Trophoblast cell (in vitro differentiated cells and primary cell): ENCODE measurements at regions not wholly inside any gene's neighbourhood (a gene's known extent, or its start where the extent isn't known, plus 50 kb on each side); places are given as distances from the start of the nearest gene placed in this dataset.

ENCODE experiments used
- DNase-seq, 2 donors: peaks; one replicate each; pipeline ENCODE4 v3.0.0-alpha.2; 2016
- H2AFZ ChIP-seq: 2 replicates; pipeline ENCODE4 v1.6.1; 2013; ENCODE audit warnings: low read length, moderate library complexity, mild to moderate bottlenecking; ENCODE audit not compliant: insufficient read depth, poor library complexity
- H2AK5ac ChIP-seq: 2 replicates; pipeline ENCODE4 v1.6.1; 2013; ENCODE audit warnings: mild to moderate bottlenecking, low read length
- H2BK120ac ChIP-seq: 2 replicates; pipeline ENCODE4 v1.6.1; 2013; ENCODE audit warnings: low read length, mild to moderate bottlenecking, moderate library complexity; ENCODE audit not compliant: insufficient read depth, poor library complexity
- H2BK12ac ChIP-seq: 2 replicates; pipeline ENCODE4 v1.6.1; 2013; ENCODE audit warnings: mild to moderate bottlenecking, low read length, moderate library complexity
- H2BK5ac ChIP-seq: 2 replicates; pipeline ENCODE4 v1.6.1; 2013; ENCODE audit warnings: low read length, low read depth, moderate library complexity, mild to moderate bottlenecking; ENCODE audit not compliant: poor library complexity
- H3K14ac ChIP-seq: 2 replicates; pipeline ENCODE4 v1.6.1; 2013; ENCODE audit warnings: mild to moderate bottlenecking, low read length
- H3K18ac ChIP-seq: 2 replicates; pipeline ENCODE4 v1.6.1; 2013; ENCODE audit warnings: mild to moderate bottlenecking, low read length
- H3K23ac ChIP-seq: 2 replicates; pipeline ENCODE4 v1.6.1; 2013; ENCODE audit warnings: low read length
- H3K27ac ChIP-seq: 2 replicates; pipeline ENCODE4 v1.5.1; 2013; ENCODE audit warnings: low read depth, mild to moderate bottlenecking, inconsistent platforms, low read length, moderate library complexity
- H3K27me3 ChIP-seq: 2 replicates; pipeline ENCODE4 v1.6.1; 2013; ENCODE audit warnings: inconsistent platforms, mild to moderate bottlenecking, low read length, moderate library complexity; ENCODE audit not compliant: insufficient read depth
- H3K36me3 ChIP-seq, 2 experiments: 1 replicate in 1 of 2; 2 replicates in 1 of 2; pipeline ENCODE4 v1.6.1; 2013; ENCODE audit warnings: low read length in 2 of 2, mild to moderate bottlenecking in 2 of 2, moderate library complexity in 1 of 2; ENCODE audit not compliant: insufficient read depth in 2 of 2, control insufficient read depth in 1 of 2
- H3K4ac ChIP-seq: 2 replicates; pipeline ENCODE4 v1.6.1; 2013; ENCODE audit warnings: low read depth, mild to moderate bottlenecking, low read length, moderate library complexity
- H3K4me1 ChIP-seq, 2 experiments: 1 replicate in 1 of 2; 2 replicates in 1 of 2; pipeline ENCODE4 v1.6.1; 2013; ENCODE audit warnings: low read length in 2 of 2, mild to moderate bottlenecking in 2 of 2, moderate library complexity in 1 of 2; ENCODE audit not compliant: insufficient read depth in 2 of 2, control insufficient read depth in 1 of 2
- H3K4me2 ChIP-seq: 2 replicates; pipeline ENCODE4 v1.6.1; 2013; ENCODE audit warnings: inconsistent platforms, mild to moderate bottlenecking, low read length, moderate library complexity
- H3K4me3 ChIP-seq: 2 replicates; pipeline ENCODE4 v1.5.1; 2013; ENCODE audit warnings: mild to moderate bottlenecking, low read depth, low read length, inconsistent platforms
- H3K79me1 ChIP-seq: one replicate; pipeline ENCODE4 v1.6.1; 2013; ENCODE audit warnings: low read length
- H3K79me2 ChIP-seq: 2 replicates; pipeline ENCODE4 v1.6.1; 2013; ENCODE audit warnings: low read length, mild to moderate bottlenecking; ENCODE audit not compliant: control insufficient read depth, insufficient read depth, poor library complexity
- H3K9ac ChIP-seq: 2 replicates; pipeline ENCODE4 v1.6.1; 2013; ENCODE audit warnings: mild to moderate bottlenecking, low read length
- H3K9me3 ChIP-seq: 2 replicates; pipeline ENCODE4 v1.6.1; 2013; ENCODE audit warnings: low read depth, mild to moderate bottlenecking, control low read depth, inconsistent platforms, low read length; ENCODE audit not compliant: insufficient read depth
- H4K12ac ChIP-seq: 2 replicates; pipeline ENCODE4 v1.6.1; 2013; ENCODE audit warnings: low read depth, mild to moderate bottlenecking, low read length, moderate library complexity
- H4K8ac ChIP-seq: 2 replicates; pipeline ENCODE4 v1.6.1; 2013; ENCODE audit warnings: low read depth, mild to moderate bottlenecking, low read length, moderate library complexity
- H4K91ac ChIP-seq: one replicate; pipeline ENCODE4 v1.6.1; 2013; ENCODE audit warnings: low read depth, mild to moderate bottlenecking, low read length, moderate library complexity
- WGBS: extraction: QIAGEN DNeasy Blood & Tissue Kit; methylation state at CpG from one replicate; pipeline ENCODE4 v1.1.7; 2013; ENCODE audit warnings: missing lambda C conversion rate; ENCODE audit not compliant: insufficient read length, insufficient coverage; ENCODE audit errors: extremely low coverage; 5-methylcytosine and 5-hydroxymethylcytosine counted together

DNA sequence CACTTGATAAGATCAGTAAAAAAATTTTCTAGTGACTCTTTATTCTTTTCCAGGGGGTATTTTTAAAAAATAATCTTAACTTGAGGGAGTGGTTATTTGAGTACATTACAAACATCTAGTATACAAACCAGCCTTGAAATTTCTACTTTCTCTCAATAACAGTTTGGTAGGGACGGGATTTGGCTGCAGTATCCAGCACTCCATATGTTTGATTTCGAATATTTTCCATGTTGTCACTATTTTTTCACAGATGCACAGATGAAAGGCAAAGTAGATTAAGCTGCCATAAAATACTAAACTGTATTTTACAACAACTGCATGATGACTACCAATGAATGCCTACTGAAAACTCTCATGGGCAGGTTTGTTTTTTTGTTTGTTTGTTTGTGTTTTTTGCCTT lies 225.0 kb downstream of the COX7B2 start:
- no peak for DNase-seq
- Histone ChIP-seq H3K4me1 (no peaks in the 10 kb centered on the region), H4K8ac (no peak overlapping the region), H3K9me3 (no peaks in the 10 kb centered on the region), H2BK120ac (no peak overlapping the region), H2BK12ac (no peak overlapping the region), H2AK5ac (no peak overlapping the region), H3K14ac (no peak overlapping the region), H3K27me3 (no peaks in the 10 kb centered on the region), H3K4me3 (no peak overlapping the region), H3K4ac (no peak overlapping the region), H3K27ac (no peak overlapping the region), H2BK5ac (no peak overlapping the region), H4K12ac (no peak overlapping the region), H3K79me1 (no peaks in the 10 kb centered on the region), H2AFZ (no peak overlapping the region), H3K18ac (no peak overlapping the region), H3K23ac (no peak overlapping the region), H3K79me2 (no peaks in the 10 kb centered on the region), H4K91ac (no peak overlapping the region), H3K36me3 (no peaks in the 10 kb centered on the region), H3K4me2 (no peak overlapping the region), H3K9ac (no peak overlapping the region)
- WGBS: no CpG with 5 or more reads among the region's 2 CpGs

DNA sequence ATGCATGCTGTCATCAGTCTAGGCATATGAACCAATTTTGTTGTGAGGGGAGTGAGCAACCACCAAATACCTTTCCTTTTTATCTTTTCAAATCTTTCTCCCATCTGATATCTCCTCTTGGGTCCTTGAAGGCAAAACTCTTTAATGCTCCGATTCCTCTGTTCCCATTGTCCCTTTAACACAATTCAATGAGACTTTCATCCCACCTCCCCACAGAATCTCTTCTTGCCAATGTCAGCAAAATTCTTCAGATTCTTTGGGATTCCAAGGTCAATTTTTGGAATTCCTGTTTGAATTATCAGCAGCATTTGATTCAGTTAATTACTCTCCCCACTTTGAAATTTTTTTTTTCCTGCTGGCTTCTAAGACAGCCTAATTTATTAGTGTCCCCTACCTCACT lies 232.7 kb downstream of the COX7B2 start:
- DNase-seq: no peak
- Histone ChIP-seq H3K23ac (no peak overlapping the region), H4K8ac (no peak overlapping the region), H3K79me1 (no peaks in the 10 kb centered on the region), H4K91ac (no peak overlapping the region), H4K12ac (no peak overlapping the region), H3K79me2 (no peaks in the 10 kb centered on the region), H3K14ac (no peak overlapping the region), H2BK5ac (no peak overlapping the region), H3K9ac (no peak overlapping the region), H3K9me3 (no peaks in the 10 kb centered on the region), H2BK12ac (no peak overlapping the region), H3K4ac (no peak overlapping the region), H3K27me3 (no peaks in the 10 kb centered on the region), H3K27ac (no peak overlapping the region), H3K18ac (no peak overlapping the region), H3K4me1 (no peaks in the 10 kb centered on the region), H3K4me3 (no peak overlapping the region), H3K36me3 (no peaks in the 10 kb centered on the region), H3K4me2 (no peak overlapping the region), H2AK5ac (no peak overlapping the region), H2BK120ac (no peak overlapping the region), H2AFZ (no peak overlapping the region)
- no CpG with 5 or more reads among the region's 1 CpG for WGBS

DNA sequence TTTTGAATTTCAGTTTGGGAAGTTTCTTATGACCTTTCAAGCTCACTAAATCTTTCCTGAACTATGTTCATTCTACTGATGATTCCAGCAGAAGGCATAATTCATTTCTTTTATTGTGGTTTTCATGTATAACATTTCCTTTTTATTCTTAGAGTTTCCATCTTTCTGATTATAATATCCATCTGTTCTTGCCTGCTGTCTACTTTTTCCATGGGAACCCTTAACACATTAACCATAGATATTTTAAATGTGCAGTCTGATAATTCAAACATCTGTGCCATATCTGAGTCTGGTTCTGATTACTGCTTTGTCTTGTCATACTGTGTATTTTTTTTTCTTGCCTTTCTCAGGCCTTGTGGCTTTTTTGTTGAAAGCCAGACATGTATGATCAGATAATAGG lies 234.7 kb downstream of the COX7B2 start:
- Histone ChIP-seq H3K23ac (no peak overlapping the region), H3K79me2 (no peaks in the 10 kb centered on the region), H3K18ac (no peak overlapping the region), H3K27me3 (no peaks in the 10 kb centered on the region), H3K4me2 (no peak overlapping the region), H3K9ac (no peak overlapping the region), H3K9me3 (no peaks in the 10 kb centered on the region), H3K36me3 (no peaks in the 10 kb centered on the region), H2AK5ac (no peak overlapping the region), H4K12ac (no peak overlapping the region), H2AFZ (no peak overlapping the region), H3K27ac (no peak overlapping the region), H4K91ac (no peak overlapping the region), H3K4ac (no peak overlapping the region), H2BK120ac (no peak overlapping the region), H3K4me3 (no peak overlapping the region), H3K79me1 (no peaks in the 10 kb centered on the region), H3K4me1 (no peaks in the 10 kb centered on the region), H2BK5ac (no peak overlapping the region), H3K14ac (no peak overlapping the region), H4K8ac (no peak overlapping the region), H2BK12ac (no peak overlapping the region)
- no peak for DNase-seq

DNA sequence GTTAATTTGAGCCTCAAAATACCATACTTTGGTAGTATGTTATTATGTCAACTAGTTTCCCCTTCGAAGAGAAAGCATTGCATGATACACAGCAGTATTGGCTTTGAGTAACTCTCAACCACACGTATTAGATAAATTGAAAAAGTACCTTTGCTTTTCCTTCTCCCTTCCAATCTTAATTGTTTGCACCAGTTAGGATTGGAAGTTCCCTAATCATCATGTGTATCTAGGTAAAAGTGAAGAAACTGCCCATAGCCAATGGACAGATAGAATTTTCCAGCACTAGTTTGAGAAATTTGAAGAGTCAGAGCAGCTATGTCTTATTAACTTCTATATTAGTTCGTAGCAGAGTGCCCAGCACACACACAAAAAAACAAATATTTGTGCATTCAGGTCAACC lies 241.3 kb downstream of the COX7B2 start:
- no CpG with 5 or more reads among the region's 3 CpGs for WGBS
- Histone ChIP-seq H3K27me3 (no peaks in the 10 kb centered on the region), H3K14ac (no peak overlapping the region), H3K27ac (no peak overlapping the region), H2BK120ac (no peak overlapping the region), H2BK5ac (no peak overlapping the region), H3K9ac (no peak overlapping the region), H4K91ac (no peak overlapping the region), H2AK5ac (no peak overlapping the region), H3K23ac (no peak overlapping the region), H3K18ac (no peak overlapping the region), H2BK12ac (no peak overlapping the region), H3K4me1 (no peaks in the 10 kb centered on the region), H3K79me2 (no peaks in the 10 kb centered on the region), H2AFZ (no peak overlapping the region), H3K36me3 (no peaks in the 10 kb centered on the region), H3K4me3 (no peak overlapping the region), H3K4ac (no peak overlapping the region), H3K79me1 (no peaks in the 10 kb centered on the region), H4K12ac (no peak overlapping the region), H3K4me2 (no peak overlapping the region), H4K8ac (no peak overlapping the region), H3K9me3 (no peaks in the 10 kb centered on the region)
- no peak for DNase-seq

DNA sequence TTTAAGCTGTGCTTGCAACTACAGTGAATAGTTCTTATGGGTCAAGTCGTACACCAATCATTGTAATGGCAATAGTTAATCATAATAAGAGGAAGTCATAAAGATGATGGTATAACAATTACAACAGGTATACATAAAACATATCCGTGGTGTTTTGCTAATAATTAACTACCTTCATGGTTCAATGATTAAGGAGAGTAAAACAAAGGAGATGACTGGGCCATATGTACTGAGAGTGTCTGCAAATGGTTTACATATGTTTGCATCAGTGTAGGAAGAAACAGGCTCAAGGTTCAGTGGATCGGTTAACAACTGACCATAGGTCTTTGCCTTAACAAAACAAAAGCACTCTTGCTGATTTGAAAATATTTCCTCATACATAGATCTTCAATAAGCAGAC lies 253.0 kb downstream of the COX7B2 start:
- no peak overlapping the region for H3K4me3 ChIP-seq
- H2AK5ac ChIP-seq: no peak overlapping the region
- no peak overlapping the region for H3K14ac ChIP-seq
- WGBS: no CpG with 5 or more reads among the region's 3 CpGs
- H3K79me2 ChIP-seq: no peaks in the 10 kb centered on the region
- H4K8ac ChIP-seq: no peak overlapping the region
- H3K9ac ChIP-seq: no peak overlapping the region
- no peak overlapping the region for H2AFZ ChIP-seq
- H2BK12ac ChIP-seq: no peak overlapping the region
- no peaks in the 10 kb centered on the region for H3K9me3 ChIP-seq
- no peaks in the 10 kb centered on the region for H3K4me1 ChIP-seq
- H3K4me2 ChIP-seq: no peak overlapping the region
- H2BK120ac ChIP-seq: no peak overlapping the region
- DNase-seq: no peak
- no peaks in the 10 kb centered on the region for H3K36me3 ChIP-seq
- H3K27me3 ChIP-seq: no peaks in the 10 kb centered on the region
- H4K12ac ChIP-seq: no peak overlapping the region
- no peak overlapping the region for H3K4ac ChIP-seq
- no peak overlapping the region for H4K91ac ChIP-seq
- H3K23ac ChIP-seq: no peak overlapping the region
- no peak overlapping the region for H2BK5ac ChIP-seq
- no peak overlapping the region for H3K18ac ChIP-seq
- H3K27ac ChIP-seq: no peak overlapping the region
- no peaks in the 10 kb centered on the region for H3K79me1 ChIP-seq
